GM19351 (cell line): ENCODE measurements at regions not wholly inside any gene's neighbourhood (a gene's known extent, or its start where the extent isn't known, plus 50 kb on each side); places are given as distances from the start of the nearest gene placed in this dataset.
"Not testable (repeated sequence)": the region's sequence is repeated elsewhere in the genome, so short reads cannot be mapped to it uniquely, and the experiment has no call there.

Source experiments
- ATAC-seq: cut with Tn5 transposase; IDR thresholded peaks from one replicate; pipeline ENCODE4 v1.9.1; 2021; ENCODE audit warnings: mild to moderate bottlenecking, moderate library complexity; ENCODE audit not compliant: unreplicated experiment

- ATAC-seq, result no peak
Observed at GRCh38 chr2:145555360-145555759, 1035.4 kb upstream of the ZEB2 start.

GRCh38 chr2:145551686-145552085, 1031.8 kb upstream of the ZEB2 start:
- no peak for ATAC-seq

GRCh38 chr2:145548479-145548878, 1028.6 kb upstream of the ZEB2 start:
- no peak for ATAC-seq

- ATAC-seq, result no peak
Observed at GRCh38 chr2:145547620-145548019, 1027.7 kb upstream of the ZEB2 start.

- no peak for ATAC-seq
Observed at GRCh38 chr2:145546091-145546490, 1026.2 kb upstream of the ZEB2 start.

- no peak for ATAC-seq
Observed at GRCh38 chr2:145543856-145544255, 1023.9 kb upstream of the ZEB2 start.

- ATAC-seq, result no peak
Observed at GRCh38 chr2:145543155-145543554, 1023.2 kb upstream of the ZEB2 start.

GRCh38 chr2:145541028-145541427, 1021.1 kb upstream of the ZEB2 start:
- ATAC-seq, result no peak

- ATAC-seq, result no peak
Observed at GRCh38 chr2:145538661-145539350, 1018.9 kb upstream of the ZEB2 start.

- no peak for ATAC-seq
Observed at GRCh38 chr2:145530653-145531052, 1010.7 kb upstream of the ZEB2 start.

GRCh38 chr2:145524836-145525235, 1004.9 kb upstream of the ZEB2 start:
- no peak for ATAC-seq

- ATAC-seq, result no peak
Observed at GRCh38 chr2:145524303-145524702, 1004.4 kb upstream of the ZEB2 start.

- ATAC-seq, result not testable (repeated sequence)
Observed at GRCh38 chr2:145519254-145519653, 999.3 kb upstream of the ZEB2 start.

- no peak for ATAC-seq
Observed at GRCh38 chr2:145511946-145512345, 992.0 kb upstream of the ZEB2 start.

- ATAC-seq, result no peak
Observed at GRCh38 chr2:145503511-145503910, 983.6 kb upstream of the ZEB2 start.

- no peak for ATAC-seq
Observed at GRCh38 chr2:145501920-145502319, 982.0 kb upstream of the ZEB2 start.

GRCh38 chr2:145495590-145495989, 975.7 kb upstream of the ZEB2 start:
- ATAC-seq, result no peak

- no peak for ATAC-seq
Observed at GRCh38 chr2:145494441-145494840, 974.5 kb upstream of the ZEB2 start.

- no peak for ATAC-seq
Observed at GRCh38 chr2:145488571-145488970, 968.7 kb upstream of the ZEB2 start.

GRCh38 chr2:145484448-145485097, 964.7 kb upstream of the ZEB2 start:
- no peak for ATAC-seq

- no peak for ATAC-seq
Observed at GRCh38 chr2:145483854-145484253, 963.9 kb upstream of the ZEB2 start.

GRCh38 chr2:145481334-145481922, 961.5 kb upstream of the ZEB2 start:
- no peak for ATAC-seq
